ENCODE measurements at regions not wholly inside any gene's neighbourhood (a gene's known extent, or its start where the extent isn't known, plus 50 kb on each side); places are given as distances from the start of the nearest gene placed in this dataset.

GRCh38 chr13:39233519-39233918 lies 195.3 kb downstream of the NHLRC3 start:
- DNase-seq (ENCODE audit: low spot score), result no peak

GRCh38 chr13:39244561-39245230 lies 206.4 kb downstream of the NHLRC3 start:
- DNase-seq (ENCODE audit: low spot score), result no peak

GRCh38 chr13:39245688-39246087 lies 207.4 kb downstream of the NHLRC3 start:
- no peak for DNase-seq (ENCODE audit: low spot score)

- DNase-seq (ENCODE audit: low spot score), result no peak
Observed at GRCh38 chr13:39249982-39250381, 211.7 kb downstream of the NHLRC3 start.

GRCh38 chr13:39250440-39250839 lies 212.2 kb downstream of the NHLRC3 start:
- DNase-seq (ENCODE audit: low spot score), result no peak

- no peak for DNase-seq (ENCODE audit: low spot score)
Observed at GRCh38 chr13:39251340-39251739, 213.1 kb downstream of the NHLRC3 start.

GRCh38 chr13:39253774-39254173 lies 215.5 kb downstream of the NHLRC3 start:
- no peak for DNase-seq (ENCODE audit: low spot score)

GRCh38 chr13:39254601-39255000 lies 216.3 kb downstream of the NHLRC3 start:
- no peak for DNase-seq (ENCODE audit: low spot score)

- no peak for DNase-seq (ENCODE audit: low spot score)
Observed at GRCh38 chr13:39257642-39258041, 219.4 kb downstream of the NHLRC3 start.

GRCh38 chr13:39259371-39260140 lies 221.3 kb downstream of the NHLRC3 start:
- no peak for DNase-seq (ENCODE audit: low spot score)

GRCh38 chr13:39263033-39263432 lies 224.8 kb downstream of the NHLRC3 start:
- peak; percentile 48 for DNase-seq (ENCODE audit: low spot score)

- DNase-seq (ENCODE audit: low spot score), result no peak
Observed at GRCh38 chr13:39263531-39263930, 225.3 kb downstream of the NHLRC3 start.

- no peak for DNase-seq (ENCODE audit: low spot score)
Observed at GRCh38 chr13:39266426-39266825, 228.2 kb downstream of the NHLRC3 start.

- no peak for DNase-seq (ENCODE audit: low spot score)
Observed at GRCh38 chr13:39268398-39268797, 230.1 kb downstream of the NHLRC3 start.

- no peak for DNase-seq (ENCODE audit: low spot score)
Observed at GRCh38 chr13:39269004-39269403, 230.7 kb downstream of the NHLRC3 start.

GRCh38 chr13:39269411-39269810 lies 231.2 kb downstream of the NHLRC3 start:
- DNase-seq (ENCODE audit: low spot score), result no peak

- no peak for DNase-seq (ENCODE audit: low spot score)
Observed at GRCh38 chr13:39272994-39273393, 234.7 kb downstream of the NHLRC3 start.

- peak; percentile 4 for DNase-seq (ENCODE audit: low spot score)
Observed at GRCh38 chr13:39273953-39274738, 235.9 kb downstream of the NHLRC3 start.

GRCh38 chr13:39274739-39275325 lies 236.6 kb downstream of the NHLRC3 start:
- DNase-seq (ENCODE audit: low spot score), result no peak

- DNase-seq (ENCODE audit: low spot score), result no peak
Observed at GRCh38 chr13:39279077-39279476, 240.8 kb downstream of the NHLRC3 start.

- DNase-seq (ENCODE audit: low spot score), result no peak
Observed at GRCh38 chr13:39281539-39282150, 243.4 kb downstream of the NHLRC3 start.

Measured in SK-N-DZ (cell line).